OCI-LY1 (cell line): ENCODE measurements at regions not wholly inside any gene's neighbourhood (a gene's known extent, or its start where the extent isn't known, plus 50 kb on each side); places are given as distances from the start of the nearest gene placed in this dataset.

Experiments used
- H2AFZ ChIP-seq: fragments of 200-600 bp; sonication (generic), shearing (Covaris generic); 2 replicates; pipeline ENCODE4 v1.6.0; 2014; ENCODE audit warnings: antibody characterized with exemption, mild to moderate bottlenecking, low read length
- H3F3A ChIP-seq: fragments of 200-600 bp; sonication (generic), shearing (Covaris generic); 2 replicates; pipeline ENCODE4 v1.6.0; 2014; ENCODE audit warnings: mild to moderate bottlenecking, antibody characterized with exemption, low read length, moderate library complexity; ENCODE audit not compliant: insufficient read depth
- H3K27ac ChIP-seq: fragments of 200-600 bp; sonication (generic); 2 replicates; pipeline ENCODE4 v1.5.1; 2014; ENCODE audit warnings: low read length, mixed run types, mild to moderate bottlenecking, low read depth; ENCODE audit not compliant: poor library complexity, severe bottlenecking
- H3K27me3 ChIP-seq: fragments of 200-600 bp; sonication (generic); 2 replicates; pipeline ENCODE4 v1.6.0; 2014; ENCODE audit warnings: antibody characterized with exemption, mild to moderate bottlenecking, low read length, moderate library complexity; ENCODE audit not compliant: insufficient read depth
- H3K36me3 ChIP-seq: fragments of 200-600 bp; sonication (generic); 2 replicates; pipeline ENCODE4 v1.6.1; 2014; ENCODE audit warnings: mild to moderate bottlenecking, antibody characterized with exemption, low read length, moderate library complexity, mixed read lengths; ENCODE audit not compliant: insufficient read depth
- H3K4me1 ChIP-seq: fragments of 200-600 bp; sonication (generic); 2 replicates; pipeline ENCODE4 v1.5.1; 2014; ENCODE audit warnings: mild to moderate bottlenecking, low read length, moderate library complexity; ENCODE audit not compliant: insufficient read depth, severe bottlenecking
- H3K4me2 ChIP-seq: fragments of 200-600 bp; sonication (generic), shearing (Covaris generic); 2 replicates; pipeline ENCODE4 v1.6.1; 2014; ENCODE audit warnings: low read length
- H3K4me3 ChIP-seq: fragments of 200-600 bp; sonication (generic); 2 replicates; pipeline ENCODE4 v1.5.1; 2014; ENCODE audit warnings: low read length, low read depth, mild to moderate bottlenecking, mixed read lengths; ENCODE audit not compliant: poor library complexity, severe bottlenecking
- H3K79me2 ChIP-seq: fragments of 200-600 bp; shearing (Covaris generic); 2 replicates; pipeline ENCODE4 v1.6.1; 2016; ENCODE audit warnings: mixed run types, low read length, mixed read lengths; ENCODE audit not compliant: insufficient read depth
- H3K9ac ChIP-seq: fragments of 200-600 bp; sonication (generic), shearing (Covaris generic); 2 replicates; pipeline ENCODE4 v1.6.1; 2014; ENCODE audit warnings: mild to moderate bottlenecking, low read length, mixed read lengths
- H3K9me2 ChIP-seq: fragments of 200-600 bp; sonication (generic), shearing (Covaris generic); 2 replicates; pipeline ENCODE4 v1.6.1; 2014; ENCODE audit warnings: low read depth, mild to moderate bottlenecking, low read length, mixed read lengths
- H3K9me3 ChIP-seq: fragments of 200-600 bp; shearing (Covaris generic); 2 replicates; pipeline ENCODE4 v1.6.1; 2014; ENCODE audit warnings: low read length, mixed read lengths
- H4K20me1 ChIP-seq: fragments of 200-600 bp; sonication (generic), shearing (Covaris generic); 2 replicates; pipeline ENCODE4 v1.6.0; 2016; ENCODE audit warnings: mild to moderate bottlenecking, low read length; ENCODE audit not compliant: insufficient read depth
- CTCF ChIP-seq: fragments of 200-600 bp; sonication (generic), shearing (Covaris generic); IDR thresholded peaks from 2 replicates; pipeline ENCODE4 v1.5.1; 2017; ENCODE audit warnings: mild to moderate bottlenecking, antibody characterized with exemption, low read length, moderate library complexity, mixed read lengths
- EZH2 ChIP-seq: fragments of 200-600 bp; sonication (generic), shearing (Covaris generic); IDR thresholded peaks from 2 replicates; pipeline ENCODE4 v1.8.0; 2017; ENCODE audit warnings: borderline replicate concordance, mixed run types, mild to moderate bottlenecking, antibody characterized with exemption, low read length, moderate library complexity, mixed read lengths

- no peaks in the 10 kb centered on the region for H3K9me3 ChIP-seq
- H3K27me3 ChIP-seq: no peaks in the 10 kb centered on the region
- no peak overlapping the region for H3K4me2 ChIP-seq
- H3K27ac ChIP-seq: no peak overlapping the region
- H3K9me2 ChIP-seq: no peaks in the 10 kb centered on the region
- H4K20me1 ChIP-seq: no peaks in the 10 kb centered on the region
- H3K4me3 ChIP-seq: no peak overlapping the region
- H3K79me2 ChIP-seq: no peaks in the 10 kb centered on the region
- H3K4me1 ChIP-seq: no peaks in the 10 kb centered on the region
- TF ChIP-seq CTCF (no peak), EZH2 (no peak)
- no peaks in the 10 kb centered on the region for H3K36me3 ChIP-seq
- no peaks in the 10 kb centered on the region for H3F3A ChIP-seq
- H3K9ac ChIP-seq: no peak overlapping the region
- no peak overlapping the region for H2AFZ ChIP-seq
Observed at GRCh38 chr2:209091056-209091455, 332.8 kb upstream of the MAP2 start.

GRCh38 chr2:209094221-209094620, 329.6 kb upstream of the MAP2 start:
- H3K27me3 ChIP-seq: no peaks in the 10 kb centered on the region
- H3F3A ChIP-seq: no peaks in the 10 kb centered on the region
- H3K36me3 ChIP-seq: no peaks in the 10 kb centered on the region
- no peaks in the 10 kb centered on the region for H3K9me3 ChIP-seq
- no peak overlapping the region for H3K9ac ChIP-seq
- no peaks in the 10 kb centered on the region for H3K9me2 ChIP-seq
- no peak overlapping the region for H3K27ac ChIP-seq
- no peak overlapping the region for H3K4me3 ChIP-seq
- H2AFZ ChIP-seq: no peak overlapping the region
- H3K79me2 ChIP-seq: no peaks in the 10 kb centered on the region
- no peaks in the 10 kb centered on the region for H3K4me1 ChIP-seq
- no peak for TF ChIP-seq CTCF
- TF ChIP-seq EZH2: no peak
- no peak overlapping the region for H3K4me2 ChIP-seq
- H4K20me1 ChIP-seq: no peaks in the 10 kb centered on the region

GRCh38 chr2:209095432-209095831, 328.4 kb upstream of the MAP2 start:
- Histone ChIP-seq H3K9me3 (no peaks in the 10 kb centered on the region), H3K27me3 (no peaks in the 10 kb centered on the region), H3K79me2 (no peaks in the 10 kb centered on the region), H3K4me3 (no peak overlapping the region), H3K27ac (no peak overlapping the region), H3K9ac (no peak overlapping the region), H4K20me1 (no peaks in the 10 kb centered on the region), H2AFZ (no peak overlapping the region), H3F3A (no peaks in the 10 kb centered on the region), H3K4me1 (no peaks in the 10 kb centered on the region), H3K36me3 (no peaks in the 10 kb centered on the region), H3K4me2 (no peak overlapping the region), H3K9me2 (no peaks in the 10 kb centered on the region)
- TF ChIP-seq EZH2 (no peak), CTCF (no peak)
